HT1080 (cell line): ENCODE measurements at regions not wholly inside any gene's neighbourhood (a gene's known extent, or its start where the extent isn't known, plus 50 kb on each side); places are given as distances from the start of the nearest gene placed in this dataset.

Experiments
- DNase-seq: peaks from one replicate; pipeline ENCODE4 v3.0.0-alpha.2; 2015; ENCODE audit warnings: low read depth

GRCh38 chr9:115250621-115251032 lies 132.7 kb upstream of the TNC start:
- DNase-seq: peak; percentile 96

DNA sequence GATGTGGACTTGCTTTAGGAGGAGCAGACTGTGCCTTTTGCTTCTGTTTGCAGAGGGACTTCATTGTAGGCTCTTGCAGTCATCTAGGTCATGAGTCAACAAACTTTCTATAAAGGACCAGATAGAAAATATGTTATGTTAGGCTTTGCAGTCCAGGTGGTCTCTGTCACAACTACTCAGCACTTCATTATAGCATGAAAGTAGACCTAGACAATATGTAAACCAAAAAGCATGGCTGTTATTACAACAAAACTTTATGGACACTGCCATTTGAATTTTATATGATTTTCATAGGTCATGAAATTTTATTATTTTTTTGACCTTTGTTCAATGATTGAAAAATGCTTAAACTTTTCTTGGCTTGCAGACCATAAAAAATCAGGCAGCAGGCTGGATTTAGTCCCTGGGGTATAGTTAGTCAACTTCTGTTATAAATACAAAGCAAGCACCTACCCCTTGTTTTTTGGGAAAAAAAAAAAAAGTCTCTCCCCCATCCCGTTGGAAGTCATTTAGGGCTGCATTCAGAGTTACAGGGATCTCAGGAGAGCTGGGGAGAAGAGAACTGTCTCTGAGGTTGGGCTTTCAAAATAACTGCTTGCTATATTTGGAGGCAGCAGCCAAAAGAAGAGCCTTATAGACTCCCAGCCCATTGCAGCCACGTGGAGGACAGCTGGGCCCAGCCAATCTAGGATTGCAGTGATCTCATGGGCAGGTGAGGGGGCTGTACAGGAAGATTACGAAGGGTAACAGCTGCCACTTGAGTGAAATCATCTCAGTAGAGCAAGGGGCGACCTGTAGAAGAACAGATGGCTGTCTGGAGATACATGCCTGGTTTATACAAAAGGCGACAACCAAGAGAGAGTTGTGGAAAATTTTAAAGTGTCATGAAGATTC lies 136.6 kb upstream of the TNC start:
- DNase-seq: no peak

DNA sequence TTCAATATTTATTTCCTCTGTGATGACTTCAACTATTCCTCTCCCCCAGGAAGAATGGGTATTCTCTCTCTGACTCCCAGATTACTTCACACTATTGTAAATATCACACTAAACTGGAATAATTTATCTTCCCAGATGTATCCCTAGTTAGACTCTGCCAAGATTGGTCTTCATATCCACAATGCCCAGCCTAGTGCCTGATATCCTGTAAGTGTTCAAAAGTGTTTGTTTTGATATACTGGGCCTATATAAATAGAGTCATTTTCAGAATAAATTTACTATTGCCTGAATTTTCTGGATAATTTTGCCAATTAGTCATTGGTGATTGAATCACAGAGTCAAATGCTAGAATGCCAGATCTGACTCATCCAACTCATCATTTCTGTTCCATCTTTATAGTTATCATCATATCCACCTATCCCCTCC lies 143.7 kb upstream of the TNC start:
- DNase-seq: peak; percentile 53

DNA sequence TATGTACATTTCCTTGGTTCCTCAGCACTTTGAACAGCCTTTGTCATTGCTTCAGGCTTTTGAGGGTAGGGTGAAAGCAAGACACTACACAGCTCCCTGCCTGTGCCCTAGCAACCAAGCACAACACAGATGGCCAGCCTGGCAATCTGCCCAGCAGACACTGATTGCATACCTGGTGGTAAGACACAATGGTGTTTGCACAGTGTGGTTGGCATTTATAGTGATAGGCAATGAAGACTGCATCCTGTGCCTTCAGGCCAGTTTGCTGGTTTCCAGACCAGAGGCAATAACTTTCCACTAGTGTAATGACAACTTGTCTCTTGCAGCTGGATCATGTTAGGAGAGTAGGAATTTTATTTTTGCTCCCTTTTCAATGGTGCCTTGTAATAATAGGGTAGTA lies 144.5 kb upstream of the TNC start:
- DNase-seq: peak; percentile 96

DNA sequence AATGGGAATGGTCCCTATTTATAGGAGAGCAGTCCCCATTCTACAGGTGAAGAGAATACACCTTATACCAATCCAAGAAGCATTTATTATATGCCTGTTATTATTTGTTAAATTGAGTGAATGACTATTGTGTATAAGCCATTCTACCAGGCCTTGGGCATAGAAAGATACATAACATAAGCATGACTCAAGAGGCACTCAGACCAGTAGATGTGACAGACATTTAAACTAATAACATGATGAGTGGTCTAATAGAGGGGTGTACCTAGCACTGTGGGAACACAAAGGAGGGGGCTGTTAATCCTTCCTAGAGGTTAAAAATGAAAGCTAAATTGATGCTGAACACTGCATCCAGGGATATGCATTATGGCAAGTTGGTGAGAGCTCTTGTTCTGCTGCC lies 145.0 kb upstream of the TNC start:
- DNase-seq: peak; percentile 45

GRCh38 chr9:115263371-115264075 lies 145.6 kb upstream of the TNC start:
- no peak for DNase-seq

DNA sequence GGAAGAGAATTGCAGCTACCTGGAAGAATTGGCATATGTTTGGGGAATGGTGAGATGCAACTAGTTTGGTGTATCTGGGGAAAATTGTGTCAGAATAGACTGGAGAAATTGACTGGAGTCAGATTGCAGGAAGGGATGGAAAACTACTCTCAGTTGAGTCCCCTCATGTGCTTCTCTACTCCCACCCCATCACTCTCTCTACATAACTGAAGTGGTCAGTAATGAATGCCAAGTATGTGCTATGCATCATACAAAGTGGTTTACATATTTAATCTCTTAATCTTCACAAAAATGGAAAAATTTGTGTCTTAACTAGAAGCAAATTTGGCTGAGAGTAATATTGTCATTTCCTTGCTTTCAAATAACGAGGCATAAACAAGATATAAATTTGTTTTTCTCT lies 146.4 kb upstream of the TNC start:
- peak; percentile 6 for DNase-seq

DNA sequence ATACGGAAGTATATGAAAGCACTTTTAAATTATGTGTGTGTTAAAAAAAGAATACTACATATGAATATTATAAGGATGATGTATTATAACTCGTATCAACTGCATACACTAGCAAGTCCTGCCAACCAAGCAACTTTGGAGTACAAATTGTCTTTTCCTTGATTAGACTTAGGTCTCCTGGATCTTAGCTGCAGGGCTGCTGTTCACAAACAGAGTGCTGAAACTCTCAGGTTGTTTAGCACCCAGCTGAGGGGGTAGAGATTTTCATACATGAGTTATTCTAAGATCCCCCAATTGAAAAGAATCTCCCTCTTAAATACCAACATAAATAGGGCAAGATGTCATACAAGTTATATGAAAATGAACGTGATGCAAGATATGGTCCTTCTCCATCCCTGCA lies 149.8 kb upstream of the TNC start:
- no peak for DNase-seq

DNA sequence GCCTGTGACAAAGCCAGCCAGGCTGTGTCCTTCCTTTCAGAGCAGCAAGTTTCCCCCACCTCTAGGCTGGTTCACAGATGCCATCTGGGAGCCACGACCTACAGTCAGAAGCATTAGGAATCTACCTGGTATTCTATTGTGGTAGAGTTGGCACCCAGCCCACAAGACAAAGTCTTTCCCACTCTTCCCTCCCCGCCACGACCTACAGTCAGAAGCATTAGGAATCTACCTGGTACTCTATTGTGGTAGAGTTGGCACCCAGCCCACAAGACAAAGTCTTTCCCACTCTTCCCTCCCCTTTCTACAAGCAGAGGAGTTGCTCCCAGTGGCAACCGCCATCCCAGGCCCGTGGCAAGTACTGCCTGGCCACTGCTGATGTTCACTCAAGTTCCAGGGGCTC lies 157.8 kb upstream of the TNC start:
- peak; percentile 45 for DNase-seq

DNA sequence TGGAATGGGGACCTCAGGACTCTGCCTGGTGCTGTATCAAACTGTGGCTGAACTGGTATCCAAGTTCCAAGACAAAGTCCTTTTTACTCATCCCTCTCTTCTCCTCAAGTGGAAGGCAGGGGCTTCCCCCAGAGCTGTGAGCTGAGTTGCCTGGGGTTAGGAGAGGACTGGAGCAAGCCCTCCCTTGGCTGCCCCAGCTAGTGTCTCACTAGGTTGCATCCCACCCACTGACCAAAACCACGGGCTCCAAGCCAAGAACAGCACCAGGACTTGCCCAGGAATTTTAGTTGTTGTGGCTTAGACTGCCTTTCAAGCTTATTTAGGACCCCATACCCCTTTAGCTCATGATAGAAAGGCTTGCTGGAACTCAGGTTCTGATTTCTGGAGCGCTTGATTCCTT lies 158.7 kb upstream of the TNC start:
- DNase-seq: peak; percentile 25

DNA sequence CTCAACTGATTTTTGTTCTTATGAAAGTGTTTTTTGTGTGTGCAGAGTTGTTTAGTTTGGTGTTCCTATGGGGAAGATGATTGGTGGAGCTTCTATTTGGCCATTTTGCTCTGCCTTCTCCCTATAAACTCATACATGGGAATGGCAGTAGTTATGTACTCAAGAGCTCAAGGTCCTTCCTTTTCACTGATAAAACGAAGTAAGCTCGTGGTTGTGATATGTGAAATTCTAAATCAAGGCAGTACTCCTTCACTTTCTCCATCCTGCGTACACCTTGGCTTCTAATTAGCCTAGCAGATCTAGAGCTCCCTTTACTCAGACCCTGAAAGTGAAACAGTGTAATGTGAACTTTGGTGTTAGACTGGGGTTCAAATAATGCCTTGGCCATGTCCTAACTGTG lies 159.3 kb upstream of the TNC start:
- DNase-seq: no peak

GRCh38 chr9:115278326-115279035 lies 160.5 kb upstream of the TNC start:
- no peak for DNase-seq

DNA sequence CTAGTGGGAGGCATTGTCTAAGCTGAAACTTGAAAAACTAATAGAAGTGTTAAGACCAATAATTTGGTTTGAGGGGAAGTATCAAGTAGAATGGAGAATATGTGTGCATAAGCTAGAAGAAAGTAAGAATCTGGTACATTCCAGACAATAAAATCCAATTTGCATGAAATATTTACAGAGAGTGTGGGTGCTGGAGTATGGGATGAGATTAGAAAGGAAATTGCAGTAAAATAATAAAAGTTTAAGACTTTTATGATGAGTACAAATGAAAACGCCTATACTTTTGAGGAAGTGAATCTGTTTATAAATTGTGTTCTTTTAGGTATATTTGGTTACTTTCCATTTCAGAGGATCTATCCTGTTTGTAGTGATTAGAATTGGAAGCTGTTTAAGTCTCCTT lies 165.4 kb upstream of the TNC start:
- no peak for DNase-seq

DNA sequence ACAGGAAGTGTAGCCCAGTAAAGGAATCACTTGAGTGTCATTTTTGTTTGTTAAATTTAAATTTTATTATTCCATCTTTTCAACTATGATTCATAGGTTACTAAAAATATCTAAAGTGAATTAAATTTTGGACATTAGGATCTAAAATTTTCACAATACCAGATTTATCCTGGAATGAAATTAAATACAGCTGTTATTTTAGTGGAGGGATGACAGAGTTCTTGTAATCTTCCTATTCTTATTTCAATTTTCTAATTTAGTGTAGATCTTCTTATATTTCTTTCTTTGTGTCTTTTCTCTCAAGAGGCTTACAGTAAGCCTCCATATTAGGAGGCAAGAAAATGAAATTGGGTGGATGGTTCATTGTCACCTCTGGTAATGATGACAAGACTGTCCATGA lies 167.9 kb upstream of the TNC start:
- no peak for DNase-seq

- no peak for DNase-seq
Observed at GRCh38 chr9:115286411-115286810, 168.5 kb upstream of the TNC start.

DNA sequence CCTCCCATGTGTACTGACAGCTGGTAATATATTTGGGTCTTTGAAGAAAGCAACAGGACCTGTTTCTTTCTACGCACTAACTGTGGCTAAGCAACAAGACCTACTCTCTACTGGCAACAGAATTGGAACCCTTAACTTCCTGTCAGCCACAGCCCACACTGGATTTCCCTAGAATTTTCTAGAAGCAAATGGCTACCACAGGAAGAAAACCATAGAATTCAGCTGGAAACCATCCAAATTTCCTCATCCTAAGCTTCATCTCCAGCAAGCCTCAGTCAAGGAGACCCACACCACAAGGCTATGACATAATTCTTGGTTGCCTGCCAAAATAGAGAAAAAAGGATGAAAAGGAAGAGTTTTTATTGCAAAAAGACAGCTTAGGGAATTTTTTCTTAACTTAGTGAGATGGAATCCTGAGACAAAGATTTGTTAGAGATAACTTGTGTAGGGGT lies 171.8 kb upstream of the TNC start:
- peak; percentile 82 for DNase-seq

DNA sequence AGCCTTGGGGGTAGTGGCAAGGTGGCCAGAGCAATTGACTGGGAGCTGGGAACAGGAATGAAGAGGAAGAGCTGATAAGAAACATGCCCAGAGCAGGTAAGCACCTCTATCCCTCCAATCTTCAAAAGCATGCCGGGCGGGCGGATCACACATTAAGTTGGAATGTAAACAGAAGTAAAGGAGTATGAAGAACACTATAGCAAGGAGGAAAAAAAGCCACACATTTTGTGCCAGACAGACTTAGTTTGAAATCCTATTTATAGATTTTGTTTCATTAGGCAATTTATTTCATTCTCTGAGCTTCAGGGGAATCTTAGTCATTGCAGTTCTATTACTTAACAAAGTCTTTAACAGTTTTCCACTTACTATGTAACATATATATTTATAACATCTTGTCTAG lies 173.9 kb upstream of the TNC start:
- DNase-seq: no peak

DNA sequence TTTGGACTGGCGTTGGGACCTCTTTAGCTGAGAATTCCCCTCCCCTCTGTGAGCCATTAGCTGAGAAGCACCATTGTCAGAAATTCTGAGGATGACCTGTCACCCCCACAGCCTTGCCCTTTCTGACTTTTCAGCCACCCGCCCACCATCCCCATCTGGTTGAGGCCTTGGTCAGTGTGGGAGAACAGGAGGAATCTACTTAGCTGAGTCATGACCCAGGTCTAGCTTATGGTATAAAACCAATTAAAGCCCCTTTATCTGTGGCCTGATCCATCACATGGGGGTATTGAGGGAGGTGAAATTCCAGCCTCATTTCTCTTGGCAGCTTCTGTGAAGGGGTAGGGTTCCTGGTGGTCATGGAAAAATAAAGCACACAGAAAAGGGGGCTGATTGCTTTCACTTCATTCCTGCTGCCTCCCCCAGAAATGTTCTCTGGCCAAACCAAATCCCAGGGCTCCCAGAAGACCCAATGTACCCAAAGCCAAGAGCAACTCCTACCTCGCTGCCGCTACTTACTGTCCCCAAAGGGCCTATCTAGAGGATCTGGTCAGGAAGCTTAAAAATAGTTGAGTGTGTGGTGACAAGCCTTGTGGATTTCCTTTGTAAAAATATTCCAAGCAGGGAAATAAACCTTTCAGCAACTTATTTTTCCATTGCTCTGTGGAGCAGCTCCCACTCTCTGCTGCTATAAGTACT lies 174.8 kb upstream of the TNC start:
- DNase-seq: no peak

GRCh38 chr9:115295734-115296133 lies 177.8 kb upstream of the TNC start:
- no peak for DNase-seq

DNA sequence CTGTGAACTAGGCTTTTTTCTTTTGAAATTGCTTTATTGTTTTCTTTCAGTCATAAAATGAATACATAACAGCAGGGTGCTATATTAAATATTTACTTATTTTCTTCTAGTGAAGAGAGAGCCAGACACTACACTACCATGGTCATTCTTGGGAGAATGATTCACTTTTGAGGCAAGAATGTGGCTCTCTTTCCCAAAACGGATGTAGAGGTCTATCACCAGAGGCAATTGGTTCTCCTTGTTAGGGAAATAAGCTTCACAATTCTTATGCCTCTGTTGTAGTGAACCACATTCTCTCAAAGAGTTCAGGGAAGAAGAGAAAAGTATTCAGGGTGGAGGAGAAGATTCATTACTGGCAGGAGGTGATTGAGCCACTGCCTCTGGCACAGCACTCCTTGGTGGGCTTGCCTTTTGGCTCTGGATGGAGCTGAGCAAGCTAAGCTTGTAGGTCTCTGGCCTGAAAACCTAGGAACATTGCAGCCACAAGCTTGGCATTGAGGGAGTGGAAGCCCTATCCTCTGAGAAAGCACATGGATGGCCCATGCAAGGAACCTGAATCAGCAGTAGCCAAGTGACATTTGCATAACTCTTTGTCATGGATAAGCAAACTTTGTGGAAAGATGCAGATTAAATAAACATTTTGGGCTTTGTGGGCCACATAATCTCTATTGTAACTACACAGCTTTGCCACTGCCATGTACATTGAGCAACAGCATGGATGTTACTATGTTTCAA lies 179.0 kb upstream of the TNC start:
- DNase-seq: peak; percentile 18

GRCh38 chr9:115300116-115300515 lies 182.2 kb upstream of the TNC start:
- DNase-seq: no peak
